H1 (cell line): ENCODE measurements at regions not wholly inside any gene's neighbourhood (a gene's known extent, or its start where the extent isn't known, plus 50 kb on each side); places are given as distances from the start of the nearest gene placed in this dataset.

Experiments used
- CTCF ChIA-PET: fragments of 300-600 bp; sonication (Branson Sonifier 250); formaldehyde crosslinking; loops from one replicate; lab custom pipeline; 2021; ENCODE audit not compliant: partially characterized antibody; lab: Charles Lee
- POLR2A ChIA-PET: fragments of 300-600 bp; sonication (Branson Sonifier 250); formaldehyde crosslinking; loops from one replicate; lab custom pipeline; 2021; ENCODE audit warnings: inconsistent platforms; ENCODE audit not compliant: partially characterized antibody; lab: Charles Lee
- DNase-seq, 2 experiments: peaks; one replicate each; pipeline versions ENCODE4 v3.0.0 to v3.0.0-alpha.2; 2010 to 2022; ENCODE audit warnings: low spot score in 2 of 2, low read depth in 1 of 2, mixed read lengths in 1 of 2
- FAIRE-seq: peaks from 2 replicates; lab custom pipeline; 2011; peaks lifted over from hg19 to GRCh38; lab: Jason Lieb, UNC
- H2AFZ ChIP-seq: 2 replicates; pipeline ENCODE4 v1.8.1; 2012; ENCODE audit warnings: low read length, inconsistent platforms
- H2AK5ac ChIP-seq: 2 replicates; pipeline ENCODE4 v1.6.1; 2013; ENCODE audit warnings: low read depth, low read length
- H2BK120ac ChIP-seq: replicated peaks from 2 replicates; pipeline ENCODE3; 2013; ENCODE audit warnings: low read depth, low read length, inconsistent platforms
- H2BK12ac ChIP-seq: 2 replicates; pipeline ENCODE4 v1.6.1; 2013; ENCODE audit warnings: low read depth, low read length
- H2BK15ac ChIP-seq: 2 replicates; pipeline ENCODE4 v1.6.1; 2013; ENCODE audit warnings: low read length
- H2BK20ac ChIP-seq: 2 replicates; pipeline ENCODE4 v1.6.1; 2013; ENCODE audit warnings: low read length
- H2BK5ac ChIP-seq: 2 replicates; pipeline ENCODE4 v1.6.1; 2013; ENCODE audit warnings: low read depth, low read length
- H3K14ac ChIP-seq: 2 replicates; pipeline ENCODE4 v1.6.1; 2013; ENCODE audit warnings: inconsistent platforms; ENCODE audit not compliant: insufficient read length
- H3K18ac ChIP-seq: 2 replicates; pipeline ENCODE4 v1.6.1; 2013; ENCODE audit warnings: low read length; ENCODE audit errors: extremely low read depth
- H3K23ac ChIP-seq: 2 replicates; pipeline ENCODE4 v1.6.1; 2013; ENCODE audit warnings: inconsistent platforms; ENCODE audit not compliant: insufficient read length
- H3K23me2 ChIP-seq: 2 replicates; pipeline ENCODE4 v1.6.1; 2013; ENCODE audit warnings: low read depth, low read length
- H3K27ac ChIP-seq: 2 replicates; pipeline ENCODE4 v1.6.1; 2011; ENCODE audit warnings: low read depth, low read length, inconsistent platforms
- H3K27me3 ChIP-seq, 4 experiments: replicated peaks in 1 of 4; 1 replicate in 1 of 4; 2 replicates in 3 of 4; pipeline versions ENCODE4 v1.6.1 to v1.8.1; 2011 to 2013; ENCODE audit warnings: low read length in 3 of 4, mild to moderate bottlenecking in 3 of 4, inconsistent platforms in 2 of 4, mixed read lengths in 2 of 4, moderate library complexity in 1 of 4; ENCODE audit not compliant: control insufficient read depth in 3 of 4, insufficient read depth in 3 of 4; ENCODE audit errors: extremely low read depth in 1 of 4
- H3K36me3 ChIP-seq, 4 experiments: 2 replicates each; pipeline versions ENCODE4 v1.6.1 to v1.8.1; 2011 to 2013; ENCODE audit warnings: mild to moderate bottlenecking in 4 of 4, low read length in 3 of 4, moderate library complexity in 2 of 4, control low read depth in 1 of 4, inconsistent platforms in 1 of 4; ENCODE audit not compliant: insufficient read depth in 4 of 4, control insufficient read depth in 2 of 4
- H3K4ac ChIP-seq: replicated peaks from 2 replicates; pipeline ENCODE3; 2013; ENCODE audit warnings: low read length, low read depth, mixed read lengths, inconsistent platforms; ENCODE audit not compliant: insufficient read length
- H3K4me1 ChIP-seq, 4 experiments: replicated peaks in 1 of 4; 1 replicate in 1 of 4; 2 replicates in 3 of 4; pipeline versions ENCODE4 v1.6.1 to v1.8.1; 2011 to 2013; ENCODE audit warnings: low read length in 3 of 4, inconsistent platforms in 2 of 4, mixed read lengths in 1 of 4; ENCODE audit not compliant: insufficient read depth in 4 of 4, control insufficient read depth in 3 of 4
- H3K4me2 ChIP-seq, 2 experiments: 2 replicates each; pipeline versions ENCODE4 v1.6.1 to v1.8.1; 2011 to 2013; ENCODE audit warnings: low read depth in 2 of 2, low read length in 2 of 2, control low read depth in 1 of 2, inconsistent platforms in 1 of 2, mild to moderate bottlenecking in 1 of 2; ENCODE audit not compliant: insufficient read depth in 1 of 2
- H3K4me3 ChIP-seq, 4 experiments: fragments of 200-600, 300-600 bp in 1 of 4; sonication (generic), shearing (Covaris generic), sonication (Bioruptor Twin) in 1 of 4; 2 replicates each; pipeline versions ENCODE4 v1.5.1 to v1.8.1; 2011 to 2016; ENCODE audit warnings: low read length in 4 of 4, low read depth in 3 of 4, control low read depth in 2 of 4, inconsistent platforms in 2 of 4, mild to moderate bottlenecking in 2 of 4, mixed read lengths in 1 of 4, moderate library complexity in 1 of 4; ENCODE audit not compliant: insufficient read depth in 2 of 4; ENCODE audit errors: extremely low read depth in 1 of 4
- H3K56ac ChIP-seq: replicated peaks from 2 replicates; pipeline ENCODE3; 2013; ENCODE audit warnings: low read depth, mild to moderate bottlenecking, mixed read lengths, low read length, inconsistent platforms; ENCODE audit not compliant: insufficient read length
- H3K79me1 ChIP-seq: 2 replicates; pipeline ENCODE4 v1.6.1; 2013; ENCODE audit warnings: low read depth, low read length, control low read depth
- H3K79me2 ChIP-seq, 2 experiments: 2 replicates each; pipeline versions ENCODE4 v1.6.1 to v1.8.1; 2012 to 2013; ENCODE audit warnings: low read length in 2 of 2, mild to moderate bottlenecking in 2 of 2, inconsistent platforms in 1 of 2; ENCODE audit not compliant: insufficient read depth in 2 of 2, control insufficient read depth in 1 of 2
- H3K9ac ChIP-seq, 4 experiments: replicated peaks in 1 of 4; 1 replicate in 1 of 4; 2 replicates in 3 of 4; pipeline versions ENCODE4 v1.6.1 to v1.8.1; 2011 to 2013; ENCODE audit warnings: low read depth in 3 of 4, low read length in 3 of 4, control low read depth in 2 of 4, mild to moderate bottlenecking in 2 of 4, moderate library complexity in 2 of 4, inconsistent platforms in 1 of 4; ENCODE audit errors: extremely low read depth in 1 of 4
- H3K9me3 ChIP-seq, 2 experiments: 2 replicates each; pipeline versions ENCODE4 v1.6.1 to v1.8.1; 2012 to 2013; ENCODE audit warnings: mild to moderate bottlenecking in 2 of 2, moderate library complexity in 2 of 2, control low read depth in 1 of 2, inconsistent platforms in 1 of 2, low read depth in 1 of 2, low read length in 1 of 2, mixed read lengths in 1 of 2; ENCODE audit not compliant: insufficient read depth in 2 of 2
- H4K20me1 ChIP-seq, 2 experiments: replicated peaks in 1 of 2; 2 replicates each; pipeline versions ENCODE3 to v1.8.1; 2011 to 2013; ENCODE audit warnings: inconsistent platforms in 2 of 2, low read length in 2 of 2, mild to moderate bottlenecking in 1 of 2; ENCODE audit not compliant: insufficient read depth in 2 of 2, control insufficient read depth in 1 of 2
- H4K5ac ChIP-seq: 2 replicates; pipeline ENCODE4 v1.6.1; 2013; ENCODE audit warnings: low read length, low read depth, mixed read lengths, inconsistent platforms; ENCODE audit not compliant: insufficient read length
- H4K8ac ChIP-seq: 2 replicates; pipeline ENCODE4 v1.8.0; 2013; ENCODE audit warnings: mild to moderate bottlenecking, moderate library complexity, low read length, inconsistent platforms; ENCODE audit not compliant: insufficient read depth; ENCODE audit errors: extremely low read depth
- H4K91ac ChIP-seq: replicated peaks from 2 replicates; pipeline ENCODE3; 2013; ENCODE audit warnings: low read length, mixed read lengths, inconsistent platforms; ENCODE audit not compliant: insufficient read length
- ZNF274 ChIP-seq: IDR thresholded peaks from 2 replicates; pipeline ENCODE4 v1.7.0; 2012; ENCODE audit warnings: low read length, borderline replicate concordance; ENCODE audit errors: extremely low read depth
- WGBS, 2 experiments: shearing (Covaris generic) in 1 of 2; methylation state at CpG; one replicate each; pipeline versions ENCODE4 v1.1.6 to v1.1.7; 2013 to 2015; ENCODE audit warnings: low lambda C conversion rate in 2 of 2, mixed read lengths in 2 of 2, inconsistent platforms in 1 of 2, low coverage in 1 of 2, missing lambda C conversion rate in 1 of 2; ENCODE audit not compliant: insufficient replicate concordance in 2 of 2, insufficient coverage in 1 of 2, insufficient read length in 1 of 2; ENCODE audit errors: extremely low coverage in 1 of 2, missing lambda C conversion rate in 1 of 2; 5-methylcytosine and 5-hydroxymethylcytosine counted together

DNA sequence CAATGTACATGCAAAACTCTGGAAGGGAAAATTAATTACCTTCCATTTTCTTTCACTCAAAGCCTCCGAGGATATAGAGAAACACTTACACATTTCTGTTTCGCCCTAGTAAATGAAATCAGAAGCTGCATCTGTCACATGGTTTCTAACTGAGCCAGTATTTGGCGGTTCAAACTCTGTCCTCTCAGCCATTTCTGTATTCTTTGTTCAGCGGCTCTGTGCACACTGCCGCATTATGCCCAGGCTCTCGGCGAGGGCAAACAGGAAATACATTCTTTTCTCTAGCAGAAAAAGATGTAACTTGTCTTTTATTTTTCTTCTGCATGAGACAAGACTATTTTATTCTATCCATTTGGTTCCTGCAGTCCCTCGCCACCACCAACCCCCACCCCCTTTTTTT is 71.4 kb upstream of the GPM6B start:
- no peak overlapping the region for H2BK5ac ChIP-seq
- no peak overlapping the region for H2AK5ac ChIP-seq
- no peaks in the 10 kb centered on the region for H3K36me3 ChIP-seq
- WGBS, 2 experiments, result 88% methylated on average over 8 of the region's 8 CpGs; no CpG with 5 or more reads in 1 of the 2 experiments
- no peak overlapping the region for H4K8ac ChIP-seq
- no peak overlapping the region for H4K5ac ChIP-seq
- no peaks in the 10 kb centered on the region for H3K79me1 ChIP-seq
- H3K4me1 ChIP-seq, result peaks cover 0 to 15% (median 5%) of the 10 kb centered on the region in 4 experiments; a peak in 5 of 7 replicates
- H3K4me3 ChIP-seq, result no peak overlapping the region
- no peak overlapping the region for H2AFZ ChIP-seq
- no peak overlapping the region for H2BK15ac ChIP-seq
- ChIA-PET CTCF (no interaction called here), POLR2A (no interaction called here)
- peaks cover 0 to 1% of the 10 kb centered on the region in 2 experiments for H4K20me1 ChIP-seq
- H3K27ac ChIP-seq, result no peak overlapping the region
- no peak overlapping the region for H3K9ac ChIP-seq
- H3K9me3 ChIP-seq, result no peaks in the 10 kb centered on the region
- no peak overlapping the region for H3K18ac ChIP-seq
- H2BK12ac ChIP-seq, result no peak overlapping the region
- no peaks in the 10 kb centered on the region for H3K27me3 ChIP-seq
- no peak overlapping the region for H3K4ac ChIP-seq
- H3K23me2 ChIP-seq, result no peaks in the 10 kb centered on the region
- H3K14ac ChIP-seq, result no peak overlapping the region
- DNase-seq (no peak), FAIRE-seq (no peak)
- H3K23ac ChIP-seq, result no peak overlapping the region
- H3K4me2 ChIP-seq, result no peak overlapping the region
- no peak overlapping the region for H4K91ac ChIP-seq
- H3K56ac ChIP-seq, result no peak overlapping the region
- no peak overlapping the region for H2BK120ac ChIP-seq
- H3K79me2 ChIP-seq, result peaks cover 0 to 76% of the 10 kb centered on the region in 2 experiments; a peak in 2 of 4 replicates
- H2BK20ac ChIP-seq, result no peak overlapping the region
- TF ChIP-seq ZNF274, result no peak
